DOHH2 (cell line): ENCODE measurements at regions not wholly inside any gene's neighbourhood (a gene's known extent, or its start where the extent isn't known, plus 50 kb on each side); places are given as distances from the start of the nearest gene placed in this dataset.

Experiments used
- H3F3A ChIP-seq: fragments of 200-600 bp; sonication (generic), shearing (Covaris generic); 2 replicates; pipeline ENCODE4 v1.6.0; 2016; ENCODE audit warnings: antibody characterized with exemption, mild to moderate bottlenecking; ENCODE audit not compliant: control insufficient read depth, insufficient read depth
- H3K27ac ChIP-seq: fragments of 200-600 bp; sonication (generic); 2 replicates; pipeline ENCODE4 v1.5.1; 2014; ENCODE audit warnings: low read depth, mild to moderate bottlenecking, low read length, moderate library complexity
- H3K27me3 ChIP-seq: fragments of 200-600 bp; sonication (generic); 2 replicates; pipeline ENCODE4 v1.6.1; 2014; ENCODE audit warnings: mild to moderate bottlenecking, low read length, mixed read lengths; ENCODE audit not compliant: control insufficient read depth
- H3K36me3 ChIP-seq: fragments of 200-600 bp; sonication (generic); 2 replicates; pipeline ENCODE4 v1.6.1; 2014; ENCODE audit warnings: mild to moderate bottlenecking, low read length, moderate library complexity, mixed read lengths; ENCODE audit not compliant: control insufficient read depth
- H3K4me1 ChIP-seq: fragments of 200-600 bp; sonication (generic); 2 replicates; pipeline ENCODE4 v1.6.1; 2014; ENCODE audit warnings: mild to moderate bottlenecking, low read length, mixed read lengths; ENCODE audit not compliant: control insufficient read depth
- H3K4me2 ChIP-seq: fragments of 200-600 bp; sonication (generic); 2 replicates; pipeline ENCODE4 v1.6.0; 2014; ENCODE audit warnings: mild to moderate bottlenecking, low read length, moderate library complexity
- H3K4me3 ChIP-seq: fragments of 200-600 bp; sonication (generic); 2 replicates; pipeline ENCODE4 v1.5.1; 2014; ENCODE audit warnings: mild to moderate bottlenecking, low read length, mixed read lengths
- H3K79me2 ChIP-seq: fragments of 200-600 bp; sonication (generic); 2 replicates; pipeline ENCODE4 v1.6.1; 2014; ENCODE audit warnings: mild to moderate bottlenecking, low read length, mixed read lengths; ENCODE audit not compliant: control insufficient read depth
- H3K9me2 ChIP-seq: fragments of 200-600 bp; sonication (generic); replicated peaks from 2 replicates; pipeline ENCODE4 v1.6.1; 2014; ENCODE audit warnings: mild to moderate bottlenecking, low read length, mixed read lengths; ENCODE audit not compliant: control insufficient read depth
- H3K9me3 ChIP-seq: fragments of 200-600 bp; sonication (generic); 2 replicates; pipeline ENCODE4 v1.6.1; 2014; ENCODE audit warnings: antibody characterized with exemption, low read length, mixed read lengths; ENCODE audit not compliant: control insufficient read depth, insufficient read depth
- H4K20me1 ChIP-seq: fragments of 200-600 bp; sonication (generic); 2 replicates; pipeline ENCODE4 v1.6.0; 2014; ENCODE audit warnings: low read depth, mild to moderate bottlenecking, antibody characterized with exemption, low read length, moderate library complexity; ENCODE audit not compliant: control insufficient read depth, insufficient read depth
- CTCF ChIP-seq: fragments of 200-600 bp; sonication (generic); IDR thresholded peaks from one replicate; pipeline ENCODE4 v1.5.1; 2014; ENCODE audit warnings: antibody characterized with exemption, mild to moderate bottlenecking, low read depth, low read length; ENCODE audit not compliant: poor library complexity, severe bottlenecking
- EZH2phosphoT487 ChIP-seq: fragments of 200-600 bp; sonication (generic); IDR thresholded peaks from 2 replicates; pipeline ENCODE4 v1.6.1; 2017; ENCODE audit warnings: borderline replicate concordance, mild to moderate bottlenecking, antibody characterized with exemption, low read length, moderate library complexity, mixed read lengths

- Histone ChIP-seq H3K4me2 (no peak overlapping the region), H4K20me1 (no peaks in the 10 kb centered on the region), H3K27me3 (no peaks in the 10 kb centered on the region), H3K9me3 (no peaks in the 10 kb centered on the region), H3K9me2 (no peaks in the 10 kb centered on the region), H3F3A (no peaks in the 10 kb centered on the region), H3K36me3 (no peaks in the 10 kb centered on the region), H3K4me3 (no peak overlapping the region), H3K4me1 (no peaks in the 10 kb centered on the region), H3K79me2 (no peaks in the 10 kb centered on the region), H3K27ac (no peak overlapping the region)
- TF ChIP-seq EZH2phosphoT487 (no peak), CTCF (no peak)
Measured at GRCh38 chr3:56976651-56977560, 83.6 kb upstream of the SPATA12 start.

GRCh38 chr3:56975567-56975966, 84.9 kb upstream of the SPATA12 start:
- no peaks in the 10 kb centered on the region for H3K9me3 ChIP-seq
- no peaks in the 10 kb centered on the region for H3K79me2 ChIP-seq
- no peak overlapping the region for H3K27ac ChIP-seq
- H4K20me1 ChIP-seq, result no peaks in the 10 kb centered on the region
- H3K27me3 ChIP-seq, result no peaks in the 10 kb centered on the region
- no peaks in the 10 kb centered on the region for H3K9me2 ChIP-seq
- H3K4me3 ChIP-seq, result no peak overlapping the region
- H3K4me1 ChIP-seq, result peaks cover 7% of the 10 kb centered on the region
- no peaks in the 10 kb centered on the region for H3K36me3 ChIP-seq
- no peak overlapping the region for H3K4me2 ChIP-seq
- H3F3A ChIP-seq, result peaks cover 4% of the 10 kb centered on the region; the same call in 1 of the 2 replicates
- TF ChIP-seq CTCF, result no peak
- TF ChIP-seq EZH2phosphoT487, result no peak

- H3K4me1 ChIP-seq, result peaks cover 19% of the 10 kb centered on the region
- H3K36me3 ChIP-seq, result no peaks in the 10 kb centered on the region
- no peaks in the 10 kb centered on the region for H3K79me2 ChIP-seq
- H4K20me1 ChIP-seq, result no peaks in the 10 kb centered on the region
- no peak overlapping the region for H3K4me2 ChIP-seq
- TF ChIP-seq CTCF, result no peak
- no peak for TF ChIP-seq EZH2phosphoT487
- H3F3A ChIP-seq, result peaks cover 7% of the 10 kb centered on the region; the same call in 1 of the 2 replicates
- no peak overlapping the region for H3K27ac ChIP-seq
- no peak overlapping the region for H3K4me3 ChIP-seq
- H3K9me2 ChIP-seq, result no peaks in the 10 kb centered on the region
- H3K9me3 ChIP-seq, result no peaks in the 10 kb centered on the region
- H3K27me3 ChIP-seq, result no peaks in the 10 kb centered on the region
Measured at GRCh38 chr3:56974247-56974930, 86.1 kb upstream of the SPATA12 start.
